Hematopoietic multipotent progenitor cell treated with erythropoietin and hydrocortisone succinate and interleukin-3 and kit ligand, for 8 days (in vitro differentiated cells): ENCODE measurements at regions not wholly inside any gene's neighbourhood (a gene's known extent, or its start where the extent isn't known, plus 50 kb on each side); places are given as distances from the start of the nearest gene placed in this dataset.

Experiments used
- DNase-seq: peaks from one replicate; pipeline ENCODE4 v3.0.0-alpha.2; 2015

- DNase-seq: peak; percentile 57
Observed at GRCh38 chr11:95717314-95717713, 72.3 kb downstream of the FAM76B start.

- no peak for DNase-seq
Observed at GRCh38 chr11:95716266-95716665, 73.3 kb downstream of the FAM76B start.

DNA sequence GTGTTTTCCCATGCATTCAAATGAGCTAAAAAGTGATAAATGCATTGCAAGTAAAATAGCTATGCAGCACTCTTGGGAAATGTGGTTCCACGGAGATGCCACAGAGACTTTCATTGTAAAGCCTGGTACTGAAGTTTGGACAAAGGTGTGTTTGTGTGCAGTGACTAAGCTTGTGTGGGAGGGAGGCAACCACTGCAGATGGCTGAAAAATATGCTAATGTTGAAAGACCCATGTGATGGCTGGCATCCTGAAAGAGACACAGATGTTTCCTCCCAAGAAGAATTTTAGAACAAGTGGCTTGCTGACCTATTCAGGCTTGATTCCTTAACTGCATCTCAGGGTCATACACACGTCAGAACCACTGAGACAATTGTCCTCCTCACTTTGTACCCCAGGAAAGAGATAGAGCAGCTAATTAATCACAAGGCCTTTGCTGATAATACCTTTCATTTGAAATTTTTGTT, 73.8 kb downstream of the FAM76B start:
- DNase-seq: no peak

DNA sequence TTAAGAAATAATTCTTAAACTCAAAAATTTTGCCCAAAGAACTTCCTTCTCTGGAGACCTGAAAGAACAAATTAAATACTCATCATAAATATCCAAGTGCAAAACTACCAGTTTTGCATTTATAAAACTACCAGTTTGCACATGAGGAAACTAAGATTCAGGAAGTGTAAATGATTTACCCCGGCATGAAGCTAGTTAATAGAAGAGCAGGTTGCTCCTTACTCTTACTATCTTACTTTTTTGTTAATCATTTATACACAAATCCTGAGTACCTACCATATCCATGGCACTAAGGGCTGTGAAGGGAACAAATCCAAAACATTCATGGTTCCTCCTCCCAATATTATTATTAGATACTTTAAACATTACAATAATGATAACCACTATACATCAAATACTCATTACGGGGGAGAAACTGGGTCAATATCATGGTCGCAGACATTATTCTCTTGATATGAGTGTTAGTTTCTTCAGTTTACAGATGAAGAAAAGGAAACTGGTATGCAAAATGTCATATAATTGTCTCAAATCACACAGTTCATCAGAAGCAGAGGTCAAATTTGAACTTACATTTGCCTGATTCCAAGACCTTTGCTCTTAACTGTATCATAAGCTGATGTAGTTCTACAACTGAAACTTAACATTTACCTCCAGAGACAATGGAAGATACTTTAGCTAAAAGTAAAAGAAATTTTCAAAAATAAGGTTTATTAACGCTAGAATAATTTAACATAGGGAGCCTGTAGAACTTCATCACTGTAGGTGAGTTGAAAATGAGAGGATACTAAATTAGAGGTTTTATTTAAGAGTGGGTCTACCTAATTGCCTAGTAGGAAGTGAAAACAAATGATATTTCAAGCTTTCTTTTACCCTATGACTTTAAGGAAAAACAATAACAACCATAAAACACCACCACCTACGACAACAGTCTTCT, 74.5 kb downstream of the FAM76B start:
- no peak for DNase-seq

GRCh38 chr11:95713428-95713827, 76.2 kb downstream of the FAM76B start:
- no peak for DNase-seq

DNA sequence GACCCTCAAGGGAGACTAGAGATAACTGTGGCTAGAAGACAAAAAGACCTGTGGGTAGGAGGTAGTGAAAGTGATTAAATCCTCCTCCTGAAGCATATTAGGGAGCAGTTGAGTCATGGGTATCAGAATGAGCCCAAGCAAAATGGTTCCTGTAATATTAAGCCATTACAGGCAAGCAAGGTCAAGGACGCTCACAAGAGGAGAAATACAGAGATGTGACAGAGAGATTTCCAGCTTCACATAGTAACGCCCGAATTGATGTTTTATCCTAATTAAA, 77.7 kb downstream of the FAM76B start:
- DNase-seq: no peak

DNA sequence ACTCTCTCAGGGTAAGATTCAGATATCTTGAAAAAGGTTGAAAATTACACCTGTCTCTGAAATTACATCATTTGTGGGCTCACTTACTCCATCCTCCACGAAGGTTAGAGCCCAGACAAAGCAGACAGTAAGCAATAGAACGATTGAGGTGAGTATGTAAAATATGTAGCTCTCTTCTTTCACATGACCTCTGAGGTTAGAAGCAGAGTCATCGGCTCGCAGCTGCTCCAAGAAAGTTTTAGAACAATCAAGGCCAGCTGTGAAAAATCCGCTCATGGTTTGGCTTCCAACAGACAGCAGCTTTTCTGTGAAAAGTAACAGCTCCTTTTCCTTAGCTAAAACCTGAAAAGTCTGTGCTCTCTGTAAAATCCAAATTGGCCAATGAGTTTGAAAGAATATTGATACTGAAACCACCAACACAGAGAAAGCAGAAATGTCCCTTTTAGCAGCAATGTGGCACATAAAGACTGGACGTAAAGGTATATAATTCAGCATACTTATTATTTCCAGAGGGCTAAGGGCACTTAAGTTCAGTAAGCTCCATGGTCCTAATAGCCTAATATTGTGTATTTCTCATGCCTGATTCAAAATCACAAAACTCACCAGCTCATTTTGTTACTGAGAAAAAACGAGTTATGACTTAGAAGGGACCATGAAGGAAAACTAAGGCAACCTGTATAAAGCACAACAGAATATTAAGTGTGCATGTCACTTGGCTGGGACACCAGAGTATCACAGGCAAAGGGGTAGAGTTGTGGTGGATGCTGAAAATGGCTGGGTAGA, 78.2 kb downstream of the FAM76B start:
- DNase-seq: no peak

GRCh38 chr11:95708681-95709080, 80.9 kb downstream of the FAM76B start:
- no peak for DNase-seq

DNA sequence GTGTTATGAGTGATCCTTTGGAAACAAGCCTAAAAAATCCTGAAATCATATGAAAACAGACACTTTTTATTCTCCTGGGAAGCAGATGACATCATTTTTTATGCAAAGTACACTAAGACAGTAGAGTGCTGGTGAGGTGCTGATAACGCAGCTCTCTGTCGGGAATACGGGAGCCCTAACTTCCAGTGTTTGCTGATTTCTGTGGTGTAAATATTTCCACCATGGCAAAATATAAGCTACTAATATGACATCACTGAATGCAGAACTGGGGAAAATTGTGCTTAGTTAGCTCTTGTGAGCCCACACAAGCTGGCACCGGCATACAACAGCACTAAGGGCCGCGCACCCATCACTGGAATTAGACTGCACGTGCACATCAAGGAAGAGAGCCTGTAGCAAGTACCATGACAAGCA, 82.6 kb downstream of the FAM76B start:
- peak; percentile 59 for DNase-seq

DNA sequence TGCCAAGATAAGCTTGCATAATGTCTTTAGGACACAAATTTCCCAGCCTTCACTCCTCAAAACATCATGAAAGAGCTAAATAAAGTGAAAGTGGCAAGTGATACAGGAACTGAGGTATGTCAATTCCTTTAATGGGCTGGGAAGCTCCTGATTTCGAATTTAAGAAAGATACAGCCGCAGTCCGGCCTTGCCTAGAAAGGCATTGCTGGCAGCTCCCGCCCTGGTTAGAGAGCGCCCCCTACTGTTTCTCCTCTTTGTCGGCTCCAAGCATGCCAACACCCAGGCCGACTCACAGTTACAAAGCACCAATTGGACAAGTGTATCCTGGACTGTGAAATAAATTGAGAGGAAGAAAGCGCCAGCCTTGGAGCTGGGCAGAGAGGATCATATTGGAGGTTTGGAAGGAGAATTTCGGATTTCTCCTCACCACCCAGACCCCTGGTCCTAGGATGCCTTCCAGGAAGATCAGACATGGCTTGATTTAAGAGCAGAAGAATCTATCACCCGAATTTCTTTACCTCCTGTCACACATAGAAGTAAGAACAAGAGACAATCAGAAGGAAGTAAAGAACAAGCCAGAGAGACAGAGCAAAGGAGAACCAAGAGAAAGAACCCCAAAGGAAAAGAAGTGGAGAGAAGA, 84.0 kb downstream of the FAM76B start:
- DNase-seq: peak; percentile 90

DNA sequence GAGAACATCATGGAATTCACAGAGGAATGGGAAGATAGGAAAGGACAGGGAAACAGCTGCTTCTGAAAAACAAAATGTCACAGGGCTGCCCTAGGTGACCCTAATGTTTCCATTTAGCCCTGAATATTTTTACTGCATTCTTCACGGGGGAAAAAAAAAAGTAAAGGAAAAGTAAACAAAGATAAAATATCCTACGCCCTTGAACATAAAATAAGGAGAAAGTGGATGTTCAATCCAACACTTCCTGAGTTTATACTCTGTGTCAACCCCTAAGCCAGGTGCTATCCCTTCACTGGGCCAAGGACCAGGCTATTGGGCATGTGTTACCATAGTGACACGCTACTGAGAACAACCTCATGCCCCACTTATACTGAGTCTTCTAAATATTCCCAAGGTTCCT, 84.7 kb downstream of the FAM76B start:
- DNase-seq: no peak

DNA sequence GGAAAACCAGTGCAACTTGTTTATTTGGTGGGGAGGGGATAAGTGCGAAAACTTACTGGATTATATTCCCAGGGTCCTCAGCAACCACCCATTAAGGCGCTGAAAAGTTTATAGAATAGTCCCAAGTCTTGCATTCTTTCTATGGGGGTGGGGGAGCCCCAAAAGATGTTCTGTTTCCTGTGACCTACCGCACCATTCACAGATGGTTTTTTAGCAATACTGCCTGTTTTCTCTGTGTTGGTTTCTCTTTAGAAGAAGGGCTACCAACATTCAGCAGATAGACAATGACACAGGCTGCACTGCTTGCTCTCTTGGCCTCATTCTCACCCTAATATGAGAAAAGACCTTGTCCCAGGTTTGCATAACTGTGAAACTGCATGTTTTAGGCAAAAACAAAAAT, 86.5 kb downstream of the FAM76B start:
- DNase-seq: no peak

DNA sequence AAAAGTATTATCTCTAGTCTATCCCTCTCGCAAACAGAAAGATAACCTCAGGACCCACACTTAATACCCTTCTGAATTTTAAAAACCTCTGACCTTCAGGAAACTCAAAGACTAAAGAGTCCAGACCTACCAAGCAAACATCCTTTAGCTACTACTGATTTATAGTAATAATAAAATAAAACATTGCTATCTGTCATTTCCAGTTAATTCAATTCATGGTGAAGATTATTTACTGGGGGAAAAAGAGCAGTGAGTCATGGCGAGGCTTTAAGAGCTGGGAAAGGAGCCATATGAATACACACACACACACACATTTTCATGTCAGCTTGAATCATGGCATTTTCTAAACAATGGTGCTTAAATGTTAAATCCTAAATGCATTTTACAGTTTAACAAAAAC, 87.1 kb downstream of the FAM76B start:
- no peak for DNase-seq

DNA sequence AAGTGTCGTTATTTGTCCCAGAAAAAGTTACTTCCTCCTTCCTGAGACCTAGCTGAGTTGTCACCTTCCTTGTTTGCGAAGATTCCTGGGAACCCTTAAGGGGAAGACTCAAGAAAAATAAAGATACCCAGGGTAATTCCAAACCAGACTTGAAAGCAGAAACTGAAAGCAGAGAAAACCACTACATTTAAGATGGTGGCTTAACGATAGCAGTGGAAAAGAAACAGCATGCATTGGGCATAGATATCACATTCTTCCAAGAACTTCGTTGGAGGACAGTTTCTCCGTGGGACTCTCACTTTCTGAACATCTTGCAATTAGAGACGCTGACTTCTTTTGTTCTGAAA, 89.1 kb downstream of the FAM76B start:
- no peak for DNase-seq

- no peak for DNase-seq
Observed at GRCh38 chr11:95699631-95700470, 89.7 kb downstream of the FAM76B start.

- no peak for DNase-seq
Observed at GRCh38 chr11:95698676-95699557, 90.7 kb downstream of the FAM76B start.

DNA sequence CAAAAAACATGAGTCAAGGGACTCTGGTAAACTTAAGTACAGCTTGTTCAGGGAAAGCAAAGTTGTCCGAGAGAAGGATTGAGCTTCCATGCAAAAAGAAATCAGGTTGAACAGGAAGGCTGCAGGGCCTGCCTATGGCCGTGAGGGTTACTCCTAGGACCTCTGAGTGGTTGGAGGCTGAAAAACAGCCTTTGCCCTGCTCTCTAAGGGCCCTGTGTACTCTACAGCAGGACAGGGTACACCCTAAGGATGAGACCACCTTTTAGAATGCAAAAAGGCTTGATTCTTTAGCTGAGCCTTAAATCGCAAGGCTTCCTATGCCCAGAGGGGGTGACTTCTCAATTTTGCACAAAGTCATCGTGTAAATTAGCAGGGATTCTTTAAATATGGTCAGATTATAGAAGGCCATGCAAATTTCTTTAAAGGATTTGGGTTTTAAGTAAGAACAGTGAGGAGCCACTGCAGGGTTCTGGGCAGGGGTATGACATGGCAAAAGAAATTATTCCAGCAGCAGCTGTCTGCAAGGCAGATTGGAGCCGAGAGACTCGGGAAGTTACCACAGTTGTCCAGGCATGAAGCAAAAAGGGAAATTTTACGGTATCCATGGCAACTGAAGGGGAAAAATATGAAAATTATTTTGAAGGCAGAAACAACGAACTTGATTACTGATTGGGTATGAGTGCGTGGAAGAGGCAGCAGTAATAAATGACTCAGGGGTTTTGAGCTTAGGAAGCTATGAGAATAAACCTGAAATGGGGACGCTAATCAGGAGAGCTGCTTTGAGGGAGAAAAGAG, 91.8 kb downstream of the FAM76B start:
- peak; percentile 13 for DNase-seq

DNA sequence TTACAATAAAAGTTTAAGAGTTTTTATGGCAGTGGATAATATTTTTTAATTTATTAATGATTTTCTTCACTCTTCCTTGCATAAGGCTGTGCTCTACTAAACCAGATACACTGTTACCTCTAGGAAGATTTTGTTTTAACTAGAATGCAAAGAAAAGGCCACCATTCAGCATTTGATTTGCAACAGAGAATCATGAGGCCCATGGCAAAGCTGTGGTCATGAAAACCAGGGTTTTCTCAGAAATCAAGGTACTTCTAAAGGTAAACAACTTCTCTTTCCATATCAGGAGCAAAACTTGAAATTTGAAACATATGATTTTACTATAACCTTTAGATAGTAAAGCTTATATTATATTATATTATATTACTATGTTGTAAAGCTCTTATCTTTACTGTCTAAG, 94.4 kb downstream of the FAM76B start:
- no peak for DNase-seq

- no peak for DNase-seq
Observed at GRCh38 chr11:95693298-95693697, 96.3 kb downstream of the FAM76B start.

- no peak for DNase-seq
Observed at GRCh38 chr11:95692526-95693260, 96.9 kb downstream of the FAM76B start.
